ENCODE measurements at regions not wholly inside any gene's neighbourhood (a gene's known extent, or its start where the extent isn't known, plus 50 kb on each side); places are given as distances from the start of the nearest gene placed in this dataset.

GRCh38 chr12:66921151-66921550 is 242.3 kb upstream of the GRIP1 start:
- H3K27me3 ChIP-seq = no peaks in the 10 kb centered on the region
- H3K4me2 ChIP-seq = no peak overlapping the region
- no peaks in the 10 kb centered on the region for H3K36me3 ChIP-seq
- H3K9me3 ChIP-seq = peaks cover 4% of the 10 kb centered on the region
- H3K9ac ChIP-seq = no peak overlapping the region
- H3K4me1 ChIP-seq = no peaks in the 10 kb centered on the region
- H3K27ac ChIP-seq = no peak overlapping the region
- no peaks in the 10 kb centered on the region for H4K20me1 ChIP-seq
- TF ChIP-seq Cebpa-rat (IDR thresholded peaks at IDR 0.05) = no peak
- no peak overlapping the region for H3K4me3 ChIP-seq

- TF ChIP-seq Cebpa-rat (IDR thresholded peaks at IDR 0.05) = no peak
- no peak overlapping the region for H3K4me2 ChIP-seq
- H3K27ac ChIP-seq = no peak overlapping the region
- H3K9me3 ChIP-seq = peaks cover 3% of the 10 kb centered on the region
- no peaks in the 10 kb centered on the region for H3K27me3 ChIP-seq
- H3K4me1 ChIP-seq = no peaks in the 10 kb centered on the region
- 0 out of 2 replicates have a peak, but pooled peaks cover 9% of the 10 kb centered on the region for H4K20me1 ChIP-seq
- H3K36me3 ChIP-seq = no peaks in the 10 kb centered on the region
- no peak overlapping the region for H3K9ac ChIP-seq
- no peak overlapping the region for H3K4me3 ChIP-seq
Measured at GRCh38 chr12:66925083-66925482, 246.2 kb upstream of the GRIP1 start.

GRCh38 chr12:66929121-66929520 is 250.2 kb upstream of the GRIP1 start:
- Histone ChIP-seq H3K27me3 (no peaks in the 10 kb centered on the region), H3K4me3 (no peak overlapping the region), H3K4me1 (no peaks in the 10 kb centered on the region), H3K27ac (no peak overlapping the region), H3K4me2 (no peak overlapping the region), H3K9ac (no peak overlapping the region), H3K9me3 (no peaks in the 10 kb centered on the region), H3K36me3 (no peaks in the 10 kb centered on the region), H4K20me1 (0 out of 2 replicates have a peak, but pooled peaks cover 9% of the 10 kb centered on the region)
- TF ChIP-seq Cebpa-rat (IDR thresholded peaks at IDR 0.05) = no peak

DNA sequence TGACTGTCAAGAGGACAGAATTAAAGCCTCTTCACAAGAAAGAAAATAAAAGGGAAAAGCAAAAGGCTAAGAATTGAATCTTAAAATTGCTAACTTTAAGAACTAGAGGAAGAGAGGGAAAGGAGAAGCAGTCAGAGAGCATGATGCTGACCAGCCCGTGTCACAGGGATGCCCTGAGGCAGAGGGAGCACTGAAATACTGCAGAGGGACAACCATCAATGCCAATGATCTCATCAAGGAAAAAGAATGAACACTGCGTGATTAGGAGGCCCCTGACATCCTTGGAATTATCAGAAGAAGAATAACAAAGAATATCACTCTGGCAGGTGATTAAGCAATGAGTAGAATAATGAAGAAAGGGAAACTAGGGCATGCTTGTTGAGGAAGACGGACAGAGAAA is 252.2 kb upstream of the GRIP1 start:
- H3K36me3 ChIP-seq = no peaks in the 10 kb centered on the region
- no peaks in the 10 kb centered on the region for H3K4me1 ChIP-seq
- H3K27ac ChIP-seq = no peak overlapping the region
- TF ChIP-seq Cebpa-rat (IDR thresholded peaks at IDR 0.05) = no peak
- no peak overlapping the region for H3K9ac ChIP-seq
- H3K9me3 ChIP-seq = no peaks in the 10 kb centered on the region
- no peak overlapping the region for H3K4me2 ChIP-seq
- H3K27me3 ChIP-seq = no peaks in the 10 kb centered on the region
- no peak overlapping the region for H3K4me3 ChIP-seq
- 0 out of 2 replicates have a peak, but pooled peaks cover 9% of the 10 kb centered on the region for H4K20me1 ChIP-seq

DNA sequence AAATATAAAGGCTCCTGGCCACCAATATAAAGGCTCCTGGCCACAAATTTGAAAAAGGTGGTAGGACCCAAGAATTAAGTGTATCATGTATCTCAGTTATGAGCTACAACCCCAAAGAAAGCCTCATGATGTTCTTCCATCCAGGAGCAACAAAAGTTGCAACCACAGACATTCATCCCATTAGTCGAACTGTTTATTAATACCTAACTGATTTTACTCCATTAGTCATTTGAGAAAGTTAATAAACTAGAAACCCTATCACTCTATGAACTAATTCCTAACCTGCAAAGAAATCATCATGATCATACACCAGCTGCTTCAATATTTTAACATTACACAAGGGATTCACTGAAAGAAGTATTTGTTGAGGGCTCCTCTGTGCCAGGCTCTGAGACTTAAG is 253.2 kb upstream of the GRIP1 start:
- no peak overlapping the region for H3K4me3 ChIP-seq
- H3K4me1 ChIP-seq = no peaks in the 10 kb centered on the region
- TF ChIP-seq Cebpa-rat (IDR thresholded peaks at IDR 0.05) = no peak
- no peaks in the 10 kb centered on the region for H3K9me3 ChIP-seq
- H3K27ac ChIP-seq = no peak overlapping the region
- H3K4me2 ChIP-seq = no peak overlapping the region
- H3K36me3 ChIP-seq = no peaks in the 10 kb centered on the region
- no peak overlapping the region for H3K9ac ChIP-seq
- H4K20me1 ChIP-seq = 0 out of 2 replicates have a peak, but pooled peaks cover 9% of the 10 kb centered on the region
- H3K27me3 ChIP-seq = no peaks in the 10 kb centered on the region

- H3K4me1 ChIP-seq = no peaks in the 10 kb centered on the region
- H3K36me3 ChIP-seq = no peaks in the 10 kb centered on the region
- no peak for TF ChIP-seq Cebpa-rat (IDR thresholded peaks at IDR 0.05)
- H4K20me1 ChIP-seq = no peaks in the 10 kb centered on the region
- H3K4me3 ChIP-seq = no peak overlapping the region
- no peak overlapping the region for H3K4me2 ChIP-seq
- no peak overlapping the region for H3K9ac ChIP-seq
- H3K9me3 ChIP-seq = no peaks in the 10 kb centered on the region
- no peak overlapping the region for H3K27ac ChIP-seq
- H3K27me3 ChIP-seq = no peaks in the 10 kb centered on the region
Measured at GRCh38 chr12:66934302-66935062, 255.6 kb upstream of the GRIP1 start.

GRCh38 chr12:66941150-66941549 is 262.3 kb upstream of the GRIP1 start:
- no peaks in the 10 kb centered on the region for H3K4me1 ChIP-seq
- no peaks in the 10 kb centered on the region for H3K9me3 ChIP-seq
- no peak for TF ChIP-seq Cebpa-rat (IDR thresholded peaks at IDR 0.05)
- no peak overlapping the region for H3K4me3 ChIP-seq
- H3K4me2 ChIP-seq = no peak overlapping the region
- no peaks in the 10 kb centered on the region for H4K20me1 ChIP-seq
- no peaks in the 10 kb centered on the region for H3K27me3 ChIP-seq
- no peak overlapping the region for H3K9ac ChIP-seq
- no peak overlapping the region for H3K27ac ChIP-seq
- no peaks in the 10 kb centered on the region for H3K36me3 ChIP-seq

DNA sequence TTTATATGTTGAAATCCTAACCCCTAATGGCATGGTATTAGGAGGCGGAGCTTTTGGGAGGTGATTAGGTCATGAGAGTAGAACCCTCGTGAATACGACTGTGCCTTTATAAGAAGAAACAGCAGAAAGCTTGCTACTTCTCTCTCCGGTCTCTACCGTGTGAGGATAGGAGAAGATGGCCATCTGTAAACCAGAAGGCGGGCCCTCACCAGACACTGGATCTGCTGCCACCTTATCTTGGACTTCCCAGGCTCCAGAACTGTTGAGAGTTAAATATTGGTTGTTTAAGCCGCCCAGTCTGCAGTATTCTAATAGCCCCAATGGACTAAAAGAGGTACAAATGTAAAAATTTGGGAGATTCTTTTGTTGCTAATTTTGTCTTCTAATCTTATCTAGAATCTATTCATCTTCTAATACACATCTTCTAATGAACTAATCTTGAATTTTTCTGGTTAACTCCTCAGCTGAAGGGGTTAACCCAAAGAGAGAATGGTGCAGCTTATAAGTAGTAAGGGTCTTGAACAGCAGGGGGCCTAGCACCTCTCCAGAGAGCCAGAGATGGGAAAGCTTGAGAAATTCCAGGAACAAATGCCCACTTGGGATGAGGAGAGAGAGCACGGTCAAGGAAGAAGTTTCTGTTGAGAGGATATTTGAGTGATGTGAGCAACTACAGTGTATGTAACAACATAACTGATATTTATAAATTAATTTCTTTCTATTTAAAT is 264.0 kb upstream of the GRIP1 start:
- H4K20me1 ChIP-seq = 0 out of 2 replicates have a peak, but pooled peaks cover 5% of the 10 kb centered on the region

GRCh38 chr12:66944365-66944764 is 265.5 kb upstream of the GRIP1 start:
- Histone ChIP-seq H4K20me1 (0 out of 2 replicates have a peak, but pooled peaks cover 5% of the 10 kb centered on the region), H3K4me3 (no peak overlapping the region)
- TF ChIP-seq Cebpa-rat (IDR thresholded peaks at IDR 0.05) = no peak

More for the DNA sequence above, 264.0 kb upstream of the GRIP1 start:
- no peaks in the 10 kb centered on the region for H3K27me3 ChIP-seq
- H3K9me3 ChIP-seq = no peaks in the 10 kb centered on the region
- H3K27ac ChIP-seq = no peak overlapping the region
- no peak overlapping the region for H3K9ac ChIP-seq
- no peaks in the 10 kb centered on the region for H3K36me3 ChIP-seq
- H3K4me1 ChIP-seq = no peaks in the 10 kb centered on the region
- H3K4me2 ChIP-seq = no peak overlapping the region
- TF ChIP-seq Cebpa-rat (IDR thresholded peaks at IDR 0.05) = no peak
- H3K4me3 ChIP-seq = no peak overlapping the region

GRCh38 chr12:66945189-66945817 is 266.4 kb upstream of the GRIP1 start:
- no peaks in the 10 kb centered on the region for H3K27me3 ChIP-seq
- H3K4me3 ChIP-seq = no peak overlapping the region
- no peaks in the 10 kb centered on the region for H3K4me1 ChIP-seq
- no peak overlapping the region for H3K4me2 ChIP-seq
- 0 out of 2 replicates have a peak, but pooled peaks cover 5% of the 10 kb centered on the region for H4K20me1 ChIP-seq
- no peaks in the 10 kb centered on the region for H3K9me3 ChIP-seq
- H3K36me3 ChIP-seq = no peaks in the 10 kb centered on the region
- H3K9ac ChIP-seq = no peak overlapping the region
- TF ChIP-seq Cebpa-rat (IDR thresholded peaks at IDR 0.05) = no peak
- no peak overlapping the region for H3K27ac ChIP-seq

More at GRCh38 chr12:66944365-66944764, 265.5 kb upstream of the GRIP1 start:
- Histone ChIP-seq H3K27ac (no peak overlapping the region), H3K4me1 (no peaks in the 10 kb centered on the region), H3K4me2 (no peak overlapping the region), H3K9me3 (no peaks in the 10 kb centered on the region), H3K36me3 (no peaks in the 10 kb centered on the region), H3K27me3 (no peaks in the 10 kb centered on the region), H3K9ac (no peak overlapping the region)
